Kidney (tissue), 13 donors: ENCODE measurements at regions not wholly inside any gene's neighbourhood (a gene's known extent, or its start where the extent isn't known, plus 50 kb on each side); places are given as distances from the start of the nearest gene placed in this dataset.

Experiments used
- DNase-seq, 5 donors: peaks; one replicate each; pipeline ENCODE4 v3.0.0-alpha.2; 2013 to 2020
- FAIRE-seq: peaks from 2 replicates; lab custom pipeline; 2012; peaks lifted over from hg19 to GRCh38; lab: Jason Lieb, UNC
- H3K27ac ChIP-seq, 2 donors: one replicate each; pipeline ENCODE4 v1.7.0; 2013; ENCODE audit warnings: low read depth in 2 of 2, low read length in 2 of 2, inconsistent platforms in 1 of 2
- H3K27me3 ChIP-seq: one replicate; pipeline ENCODE4 v1.7.1; 2013; ENCODE audit warnings: low read length, inconsistent platforms; ENCODE audit not compliant: control insufficient read depth, insufficient read depth
- H3K36me3 ChIP-seq, 3 donors: one replicate each; pipeline versions ENCODE4 v1.7.0 to v1.7.1; 2013; ENCODE audit warnings: low read length in 3 of 3, control low read depth in 1 of 3, inconsistent platforms in 1 of 3; ENCODE audit not compliant: insufficient read depth in 3 of 3, control insufficient read depth in 2 of 3
- H3K4me1 ChIP-seq, 3 donors: one replicate each; pipeline versions ENCODE4 v1.7.0 to v1.7.1; 2013; ENCODE audit warnings: low read length in 3 of 3, inconsistent platforms in 1 of 3, low read depth in 1 of 3; ENCODE audit not compliant: control insufficient read depth in 2 of 3, insufficient read depth in 2 of 3
- H3K4me3 ChIP-seq, 3 donors: one replicate each; pipeline versions ENCODE4 v1.7.0 to v1.8.1; 2013; ENCODE audit warnings: low read length in 3 of 3, control low read depth in 1 of 3, inconsistent platforms in 1 of 3
- H3K9ac ChIP-seq, 3 donors: one replicate each; pipeline versions ENCODE4 v1.7.0 to v1.7.1; 2013; ENCODE audit warnings: low read length in 3 of 3, control low read depth in 1 of 3, inconsistent platforms in 1 of 3
- H3K9me3 ChIP-seq, 3 donors: one replicate each; pipeline versions ENCODE4 v1.7.0 to v1.7.1; 2013; ENCODE audit warnings: low read length in 3 of 3, control low read depth in 1 of 3, inconsistent platforms in 1 of 3; ENCODE audit not compliant: control insufficient read depth in 2 of 3, insufficient read depth in 1 of 3
- intact Hi-C: fragments of 100-400 bp; cut with DNase I; formaldehyde crosslinking; loops from one replicate; pipeline ENCODE4 v1.11.1; 2022
- TF ChIP-seq, protein P1 (sequence below): IDR thresholded peaks from 3 replicates; pipeline ENCODE4 v1.5.1; 2012; ENCODE audit warnings: mild to moderate bottlenecking, moderate library complexity, borderline replicate concordance; ENCODE audit not compliant: insufficient read depth; ENCODE audit errors: extremely low read depth
- donor health status: control.
- donor health status: control.
- donor health status: control.
- donor health status: control.
- donor health status: control.
- donor health status: DM: yes; HTN: yes; CAD: no.
- donor health status: Normal renal cell carcinoma (clear cell type).

DNA sequence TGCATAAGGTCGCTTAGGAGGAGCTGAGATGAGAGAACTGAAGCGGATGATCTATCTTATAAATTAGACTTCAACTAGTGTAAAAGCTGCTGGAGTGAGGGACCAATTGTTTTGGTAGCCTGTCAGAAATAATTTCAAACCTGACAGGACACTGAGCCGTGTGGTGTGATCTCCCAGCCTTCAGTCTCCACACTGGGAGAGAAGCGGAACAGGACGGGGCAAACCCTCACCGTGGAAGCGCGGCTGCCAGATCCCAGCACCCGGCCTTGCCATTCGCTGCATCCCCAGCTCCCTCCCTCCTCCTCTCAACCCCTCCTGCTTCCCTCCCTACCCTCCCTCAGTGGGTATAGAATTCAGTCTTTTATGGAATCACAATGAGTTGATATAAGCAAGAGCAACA, 900.1 kb upstream of the SLC35B3 start:
- no peaks in the 10 kb centered on the region for H3K4me1 ChIP-seq
- H3K9me3 ChIP-seq = no peaks in the 10 kb centered on the region
- intact Hi-C loops = no loop called here
- no peak for DNase-seq
- no peak overlapping the region for H3K4me3 ChIP-seq
- TF ChIP-seq, protein P1, sequence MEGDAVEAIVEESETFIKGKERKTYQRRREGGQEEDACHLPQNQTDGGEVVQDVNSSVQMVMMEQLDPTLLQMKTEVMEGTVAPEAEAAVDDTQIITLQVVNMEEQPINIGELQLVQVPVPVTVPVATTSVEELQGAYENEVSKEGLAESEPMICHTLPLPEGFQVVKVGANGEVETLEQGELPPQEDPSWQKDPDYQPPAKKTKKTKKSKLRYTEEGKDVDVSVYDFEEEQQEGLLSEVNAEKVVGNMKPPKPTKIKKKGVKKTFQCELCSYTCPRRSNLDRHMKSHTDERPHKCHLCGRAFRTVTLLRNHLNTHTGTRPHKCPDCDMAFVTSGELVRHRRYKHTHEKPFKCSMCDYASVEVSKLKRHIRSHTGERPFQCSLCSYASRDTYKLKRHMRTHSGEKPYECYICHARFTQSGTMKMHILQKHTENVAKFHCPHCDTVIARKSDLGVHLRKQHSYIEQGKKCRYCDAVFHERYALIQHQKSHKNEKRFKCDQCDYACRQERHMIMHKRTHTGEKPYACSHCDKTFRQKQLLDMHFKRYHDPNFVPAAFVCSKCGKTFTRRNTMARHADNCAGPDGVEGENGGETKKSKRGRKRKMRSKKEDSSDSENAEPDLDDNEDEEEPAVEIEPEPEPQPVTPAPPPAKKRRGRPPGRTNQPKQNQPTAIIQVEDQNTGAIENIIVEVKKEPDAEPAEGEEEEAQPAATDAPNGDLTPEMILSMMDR = no peak
- H3K9ac ChIP-seq = no peak overlapping the region
- no peaks in the 10 kb centered on the region for H3K27me3 ChIP-seq
- FAIRE-seq = no peak
- H3K27ac ChIP-seq = no peak overlapping the region
- no peaks in the 10 kb centered on the region for H3K36me3 ChIP-seq

- no peak overlapping the region for H3K4me3 ChIP-seq
- H3K36me3 ChIP-seq = no peaks in the 10 kb centered on the region
- no peaks in the 10 kb centered on the region for H3K4me1 ChIP-seq
- H3K9me3 ChIP-seq = no peaks in the 10 kb centered on the region
- H3K9ac ChIP-seq = no peak overlapping the region
- no peaks in the 10 kb centered on the region for H3K27me3 ChIP-seq
- FAIRE-seq = no peak
- TF ChIP-seq, protein P1 = no peak
- intact Hi-C loops = no loop called here
- H3K27ac ChIP-seq = no peak overlapping the region
- no peak for DNase-seq
These were observed 899.6 kb upstream of the SLC35B3 start for GRCh38 chr6:9334979-9335378.

DNA sequence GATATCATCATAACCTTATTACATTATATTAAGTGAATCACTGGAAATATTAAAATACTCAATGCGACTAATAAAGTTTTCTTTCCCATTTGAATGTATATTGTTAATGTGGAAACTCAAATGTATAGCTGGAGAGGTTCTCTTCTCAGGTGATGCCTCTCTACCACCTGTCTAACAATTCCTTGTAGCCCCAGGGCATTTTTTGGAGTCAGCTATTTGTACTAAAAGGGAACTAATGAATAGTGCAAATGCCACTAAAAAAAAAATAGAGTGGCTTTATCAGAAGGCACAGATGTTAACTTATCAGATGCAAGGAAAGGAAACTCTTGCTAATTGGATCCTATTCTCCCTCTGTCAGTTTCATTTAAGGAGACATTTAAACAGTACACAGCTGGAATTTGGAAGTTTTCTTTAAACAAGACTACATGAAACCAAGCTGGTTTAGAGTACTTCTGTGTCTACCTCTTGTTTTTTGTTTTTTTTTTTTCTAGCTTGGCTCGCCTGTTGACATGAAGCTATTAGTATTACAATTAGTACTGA, 897.0 kb upstream of the SLC35B3 start:
- intact Hi-C loops = no loop called here
- Histone ChIP-seq H3K36me3 (no peaks in the 10 kb centered on the region), H3K27ac (no peak overlapping the region), H3K4me1 (no peaks in the 10 kb centered on the region), H3K9me3 (peaks cover 0 to 4% (median 0%) of the 10 kb centered on the region in 3 donors), H3K4me3 (no peak overlapping the region), H3K27me3 (no peaks in the 10 kb centered on the region), H3K9ac (no peak overlapping the region)
- no peak for DNase-seq
- TF ChIP-seq, protein P1 = no peak
- FAIRE-seq = no peak

DNA sequence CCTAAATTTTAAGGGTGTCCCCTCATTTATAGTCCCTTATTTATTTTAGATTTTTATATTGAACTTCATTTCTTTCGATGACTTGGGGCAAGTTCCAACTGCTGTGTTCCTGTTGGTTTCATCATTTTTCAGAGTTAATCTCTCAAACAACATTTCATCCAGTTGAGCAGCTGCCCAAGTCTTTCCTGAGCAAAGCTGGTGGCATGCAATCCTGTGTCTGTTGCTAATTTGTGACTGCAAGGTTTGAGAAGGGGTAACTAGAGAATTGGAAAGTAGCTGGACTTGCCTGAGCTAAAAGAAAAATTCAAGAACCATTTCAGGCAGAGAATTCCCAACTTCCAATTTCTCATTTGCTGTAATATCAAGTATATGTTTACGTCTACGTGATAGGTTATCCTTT, 881.5 kb upstream of the SLC35B3 start:
- FAIRE-seq (no peak), DNase-seq (no peak)
- no peaks in the 10 kb centered on the region for H3K9me3 ChIP-seq
- H3K4me3 ChIP-seq = no peak overlapping the region
- intact Hi-C loops = no loop called here
- TF ChIP-seq, protein P1 = no peak
- no peak overlapping the region for H3K27ac ChIP-seq
- H3K27me3 ChIP-seq = no peaks in the 10 kb centered on the region
- H3K9ac ChIP-seq = no peak overlapping the region
- no peaks in the 10 kb centered on the region for H3K4me1 ChIP-seq
- no peaks in the 10 kb centered on the region for H3K36me3 ChIP-seq
